Kidney glomerular epithelial cell (primary cell): ENCODE measurements at regions not wholly inside any gene's neighbourhood (a gene's known extent, or its start where the extent isn't known, plus 50 kb on each side); places are given as distances from the start of the nearest gene placed in this dataset.
A peak's percentile ranks its signal among the peaks of the same experiment; 100 is the strongest.
"Not testable (repeated sequence)": the region's sequence is repeated elsewhere in the genome, so short reads cannot be mapped to it uniquely, and the experiment has no call there.

Source experiments
- DNase-seq: peaks from one replicate; lab custom pipeline; 2025; lab: John Stamatoyannopoulos, UW

- no peak for DNase-seq
Measured at GRCh38 chr9:82445556-82445955, 457.0 kb downstream of the SPATA31D1 start.

- no peak for DNase-seq
Measured at GRCh38 chr9:82447343-82447742, 458.8 kb downstream of the SPATA31D1 start.

- no peak for DNase-seq
Measured at GRCh38 chr9:82449986-82450385, 461.4 kb downstream of the SPATA31D1 start.

GRCh38 chr9:82454509-82455190 is 466.1 kb downstream of the SPATA31D1 start:
- DNase-seq: no peak

- DNase-seq: peak; percentile 77
Measured at GRCh38 chr9:82456642-82457041, 468.1 kb downstream of the SPATA31D1 start.

GRCh38 chr9:82457298-82457697 is 468.7 kb downstream of the SPATA31D1 start:
- DNase-seq: no peak

GRCh38 chr9:82457891-82458290 is 469.3 kb downstream of the SPATA31D1 start:
- no peak for DNase-seq

GRCh38 chr9:82458296-82458695 is 469.7 kb downstream of the SPATA31D1 start:
- no peak for DNase-seq

- no peak for DNase-seq
Measured at GRCh38 chr9:82466616-82467260, 478.2 kb downstream of the SPATA31D1 start.

GRCh38 chr9:82467436-82467835 is 478.9 kb downstream of the SPATA31D1 start:
- no peak for DNase-seq

GRCh38 chr9:82474235-82474634 is 485.7 kb downstream of the SPATA31D1 start:
- no peak for DNase-seq

- DNase-seq: no peak
Measured at GRCh38 chr9:82475584-82476301, 487.2 kb downstream of the SPATA31D1 start.

- DNase-seq: no peak
Measured at GRCh38 chr9:82480921-82481320, 492.3 kb downstream of the SPATA31D1 start.

GRCh38 chr9:82487935-82488312 is 499.4 kb downstream of the SPATA31D1 start:
- DNase-seq: no peak

GRCh38 chr9:82488313-82489200 is 500.0 kb downstream of the SPATA31D1 start:
- peak; percentile 53 for DNase-seq

GRCh38 chr9:82489201-82489821 is 500.7 kb downstream of the SPATA31D1 start:
- DNase-seq: no peak

GRCh38 chr9:82490019-82490499 is 501.5 kb downstream of the SPATA31D1 start:
- peak; percentile 44 for DNase-seq

GRCh38 chr9:82490821-82491220 is 502.2 kb downstream of the SPATA31D1 start:
- DNase-seq: not testable (repeated sequence)

GRCh38 chr9:82491604-82492003 is 503.0 kb downstream of the SPATA31D1 start:
- DNase-seq: no peak

GRCh38 chr9:82492274-82492673 is 503.7 kb downstream of the SPATA31D1 start:
- no peak for DNase-seq
